BLaER1 treated with 17β-estradiol and CSF1 and Interleukin-3, amounts not matched to agents 10 nM and 100 nM (cell line): ENCODE measurements at regions not wholly inside any gene's neighbourhood (a gene's known extent, or its start where the extent isn't known, plus 50 kb on each side); places are given as distances from the start of the nearest gene placed in this dataset.

ENCODE experiments used
- H3K27ac ChIP-seq, 11 experiments: shearing (Covaris generic); formaldehyde crosslinking; 2 replicates each; pipeline ENCODE4 v1.8.1; 2022
- H3K27me3 ChIP-seq, 11 experiments: shearing (Covaris generic); formaldehyde crosslinking; 2 replicates each; pipeline ENCODE4 v1.8.1; 2022
- H3K36me3 ChIP-seq, 11 experiments: shearing (Covaris generic); formaldehyde crosslinking; 2 replicates each; pipeline ENCODE4 v1.8.1; 2022
- H3K4me1 ChIP-seq, 10 experiments: shearing (Covaris generic); formaldehyde crosslinking; 2 replicates each; pipeline ENCODE4 v1.8.1; 2022
- H3K4me2 ChIP-seq, 11 experiments: shearing (Covaris generic); formaldehyde crosslinking; 2 replicates each; pipeline ENCODE4 v1.8.1; 2022
- H3K4me3 ChIP-seq, 10 experiments: shearing (Covaris generic); formaldehyde crosslinking; 2 replicates each; pipeline ENCODE4 v1.8.1; 2022
- H3K9ac ChIP-seq, 11 experiments: shearing (Covaris generic); formaldehyde crosslinking; 2 replicates each; pipeline ENCODE4 v1.8.1; 2022
- H3K9me3 ChIP-seq, 11 experiments: shearing (Covaris generic); formaldehyde crosslinking; replicated peaks in 1 of 11; 2 replicates each; pipeline ENCODE4 v1.8.1; 2022
- H4K20me1 ChIP-seq, 11 experiments: shearing (Covaris generic); formaldehyde crosslinking; 2 replicates each; pipeline ENCODE4 v1.8.1; 2022
- Cebpa-rat ChIP-seq, 11 experiments: shearing (Covaris generic); IDR thresholded peaks; 2 replicates each; pipeline ENCODE4 v1.8.1; 2022

DNA sequence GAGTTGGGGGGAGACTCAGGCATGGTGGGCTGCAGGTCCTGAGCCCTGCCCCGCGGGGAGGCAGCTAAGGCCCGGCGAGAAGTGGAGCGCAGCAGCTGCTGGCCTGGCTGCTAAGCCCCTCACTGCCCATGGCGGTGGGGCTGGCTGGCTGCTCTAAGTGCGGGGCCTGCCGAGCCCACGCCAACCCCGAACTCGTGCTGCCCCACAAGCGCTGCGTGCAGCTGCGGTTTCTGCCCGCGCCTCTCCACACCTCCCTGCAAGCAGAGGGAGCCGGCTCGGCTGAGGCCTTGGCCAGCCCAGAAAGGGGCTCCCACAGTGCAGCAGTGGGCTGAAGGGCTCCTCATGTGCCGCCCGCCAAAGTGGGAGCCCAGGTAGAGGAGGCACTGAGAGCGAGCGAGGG lies 1355.1 kb upstream of the WWC1 start:
- H3K27me3 ChIP-seq, result no peaks in the 10 kb centered on the region
- H3K9me3 ChIP-seq, result peaks cover 8 to 21% (median 14%) of the 10 kb centered on the region in 11 experiments; a peak in 19 of 22 replicates
- no peaks in the 10 kb centered on the region; a peak in 1 of 22 replicates for H4K20me1 ChIP-seq
- no peak overlapping the region for H3K4me2 ChIP-seq
- no peak overlapping the region for H3K27ac ChIP-seq
- H3K4me1 ChIP-seq, result peaks cover 7 to 14% (median 12%) of the 10 kb centered on the region in 10 experiments; a peak in 15 of 20 replicates
- H3K9ac ChIP-seq, result no peak overlapping the region
- H3K4me3 ChIP-seq, result no peak overlapping the region
- TF ChIP-seq Cebpa-rat (IDR thresholded peaks at IDR 0.05), result no peak
- H3K36me3 ChIP-seq, result no peaks in the 10 kb centered on the region

DNA sequence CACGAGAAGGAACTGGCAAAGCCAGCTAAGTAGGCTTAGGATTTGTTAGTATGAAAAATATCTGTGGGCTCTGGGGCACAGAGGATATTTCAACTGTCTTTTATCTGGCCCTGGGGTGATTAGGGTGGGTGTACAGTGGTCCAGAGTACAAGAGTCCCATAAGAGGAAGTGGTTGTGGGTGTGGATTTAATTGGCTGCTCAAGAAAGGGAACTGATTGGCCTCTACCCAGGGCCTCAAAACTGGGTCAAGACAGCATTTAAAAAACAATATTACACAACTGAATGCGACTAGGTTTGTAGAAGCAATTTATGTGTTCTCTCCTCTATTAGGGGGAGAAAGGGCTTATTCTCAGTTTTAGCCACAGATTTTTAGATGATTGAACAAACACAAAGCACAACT lies 1353.4 kb upstream of the WWC1 start:
- no peak overlapping the region for H3K27ac ChIP-seq
- no peak overlapping the region for H3K4me3 ChIP-seq
- 0 out of 22 replicates have a peak, but pooled peaks of 1 of the 11 experiments have one; percentile 15 for TF ChIP-seq Cebpa-rat (IDR thresholded peaks at IDR 0.05)
- H3K27me3 ChIP-seq, result no peaks in the 10 kb centered on the region
- H3K36me3 ChIP-seq, result no peaks in the 10 kb centered on the region
- peak overlapping the region in 10 of 11 experiments; percentile 2 to 52 (median 32); a peak in 14 of 22 replicates for H3K4me2 ChIP-seq
- peaks cover 7 to 14% (median 12%) of the 10 kb centered on the region in 10 experiments; a peak in 15 of 20 replicates for H3K4me1 ChIP-seq
- no peaks in the 10 kb centered on the region; a peak in 1 of 22 replicates for H4K20me1 ChIP-seq
- peaks cover 17 to 30% (median 24%) of the 10 kb centered on the region in 11 experiments for H3K9me3 ChIP-seq
- no peak overlapping the region for H3K9ac ChIP-seq

DNA sequence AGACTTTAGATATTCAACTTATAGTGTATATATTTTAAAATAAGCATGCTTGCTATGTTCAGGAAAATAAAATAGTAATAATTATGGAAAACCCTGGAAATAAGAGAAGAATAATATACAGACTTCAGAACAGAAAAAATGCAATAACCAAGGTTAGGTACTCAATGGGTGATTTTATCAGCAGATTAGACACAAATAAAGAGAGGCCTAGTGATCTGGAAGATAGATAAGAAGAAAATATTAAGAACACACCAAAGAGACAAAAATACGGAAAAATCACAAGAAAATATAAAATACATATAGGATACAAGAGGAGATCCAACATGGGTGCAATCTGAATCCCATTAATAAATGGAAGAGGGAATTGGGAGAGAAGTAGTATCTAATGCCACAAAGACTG lies 1348.5 kb upstream of the WWC1 start:
- peaks cover 18 to 26% (median 22%) of the 10 kb centered on the region in 11 experiments; a peak in 21 of 22 replicates for H3K9me3 ChIP-seq
- no peaks in the 10 kb centered on the region for H4K20me1 ChIP-seq
- no peak overlapping the region for H3K27ac ChIP-seq
- H3K36me3 ChIP-seq, result no peaks in the 10 kb centered on the region
- H3K4me1 ChIP-seq, result peaks cover 6 to 10% (median 9%) of the 10 kb centered on the region in 10 experiments; a peak in 15 of 20 replicates
- H3K27me3 ChIP-seq, result no peaks in the 10 kb centered on the region
- no peak overlapping the region for H3K4me2 ChIP-seq
- TF ChIP-seq Cebpa-rat (IDR thresholded peaks at IDR 0.05), result no peak
- H3K9ac ChIP-seq, result no peak overlapping the region
- no peak overlapping the region for H3K4me3 ChIP-seq

GRCh38 chr5:166947045-166947444 lies 1344.4 kb upstream of the WWC1 start:
- Histone ChIP-seq H4K20me1 (no peaks in the 10 kb centered on the region), H3K27ac (no peak overlapping the region), H3K4me1 (no peaks in the 10 kb centered on the region), H3K4me3 (no peak overlapping the region), H3K27me3 (no peaks in the 10 kb centered on the region), H3K36me3 (no peaks in the 10 kb centered on the region), H3K9ac (no peak overlapping the region), H3K9me3 (peaks cover 17 to 23% (median 22%) of the 10 kb centered on the region in 11 experiments; a peak in 21 of 22 replicates), H3K4me2 (no peak overlapping the region)
- no peak for TF ChIP-seq Cebpa-rat (IDR thresholded peaks at IDR 0.05)

- Histone ChIP-seq H3K9ac (no peak overlapping the region), H3K36me3 (no peaks in the 10 kb centered on the region), H3K4me1 (no peaks in the 10 kb centered on the region), H3K4me2 (no peak overlapping the region), H3K9me3 (peaks cover 2 to 8% (median 6%) of the 10 kb centered on the region in 11 experiments; a peak in 18 of 22 replicates), H3K27ac (no peak overlapping the region), H3K27me3 (no peaks in the 10 kb centered on the region), H3K4me3 (no peak overlapping the region), H4K20me1 (no peaks in the 10 kb centered on the region)
- no peak for TF ChIP-seq Cebpa-rat (IDR thresholded peaks at IDR 0.05)
Observed at GRCh38 chr5:166948679-166949078, 1342.8 kb upstream of the WWC1 start.

GRCh38 chr5:166952048-166952447 lies 1339.4 kb upstream of the WWC1 start:
- Histone ChIP-seq H3K4me2 (no peak overlapping the region), H4K20me1 (no peaks in the 10 kb centered on the region), H3K27ac (no peak overlapping the region), H3K9me3 (no peaks in the 10 kb centered on the region), H3K4me3 (no peak overlapping the region), H3K4me1 (no peaks in the 10 kb centered on the region), H3K36me3 (no peaks in the 10 kb centered on the region), H3K9ac (no peak overlapping the region), H3K27me3 (no peaks in the 10 kb centered on the region)
- no peak for TF ChIP-seq Cebpa-rat (IDR thresholded peaks at IDR 0.05)

GRCh38 chr5:166957782-166958181 lies 1333.7 kb upstream of the WWC1 start:
- H3K4me1 ChIP-seq, result no peaks in the 10 kb centered on the region
- no peak overlapping the region for H3K27ac ChIP-seq
- no peak overlapping the region for H3K4me3 ChIP-seq
- H3K36me3 ChIP-seq, result no peaks in the 10 kb centered on the region
- no peaks in the 10 kb centered on the region for H3K27me3 ChIP-seq
- no peak for TF ChIP-seq Cebpa-rat (IDR thresholded peaks at IDR 0.05)
- no peak overlapping the region for H3K4me2 ChIP-seq
- no peaks in the 10 kb centered on the region for H3K9me3 ChIP-seq
- no peak overlapping the region for H3K9ac ChIP-seq
- H4K20me1 ChIP-seq, result no peaks in the 10 kb centered on the region

GRCh38 chr5:166959766-166960165 lies 1331.7 kb upstream of the WWC1 start:
- no peaks in the 10 kb centered on the region for H3K4me1 ChIP-seq
- TF ChIP-seq Cebpa-rat (IDR thresholded peaks at IDR 0.05), result no peak
- H3K27ac ChIP-seq, result no peak overlapping the region
- no peaks in the 10 kb centered on the region for H3K27me3 ChIP-seq
- no peaks in the 10 kb centered on the region for H4K20me1 ChIP-seq
- H3K9me3 ChIP-seq, result no peaks in the 10 kb centered on the region
- no peaks in the 10 kb centered on the region for H3K36me3 ChIP-seq
- H3K9ac ChIP-seq, result no peak overlapping the region
- H3K4me3 ChIP-seq, result no peak overlapping the region
- H3K4me2 ChIP-seq, result no peak overlapping the region

DNA sequence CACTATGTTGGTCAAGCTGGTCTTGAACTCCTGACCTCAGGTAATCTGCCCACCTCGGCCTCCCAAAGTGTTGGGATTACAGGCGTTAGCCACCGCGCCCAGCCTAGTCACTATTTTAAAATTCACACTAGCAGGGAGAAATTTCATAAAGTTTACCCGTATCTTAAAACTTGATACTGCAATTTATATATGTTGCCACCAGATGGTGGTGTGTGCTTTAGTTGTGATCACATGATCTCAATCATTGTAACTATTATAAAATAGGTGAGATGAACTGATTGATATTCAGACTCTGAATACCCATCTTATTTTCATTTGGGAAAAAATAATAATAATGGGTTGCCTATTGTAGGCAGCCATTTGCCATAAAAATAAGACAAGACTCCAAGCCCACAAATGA lies 1330.4 kb upstream of the WWC1 start:
- no peak for TF ChIP-seq Cebpa-rat (IDR thresholded peaks at IDR 0.05)

DNA sequence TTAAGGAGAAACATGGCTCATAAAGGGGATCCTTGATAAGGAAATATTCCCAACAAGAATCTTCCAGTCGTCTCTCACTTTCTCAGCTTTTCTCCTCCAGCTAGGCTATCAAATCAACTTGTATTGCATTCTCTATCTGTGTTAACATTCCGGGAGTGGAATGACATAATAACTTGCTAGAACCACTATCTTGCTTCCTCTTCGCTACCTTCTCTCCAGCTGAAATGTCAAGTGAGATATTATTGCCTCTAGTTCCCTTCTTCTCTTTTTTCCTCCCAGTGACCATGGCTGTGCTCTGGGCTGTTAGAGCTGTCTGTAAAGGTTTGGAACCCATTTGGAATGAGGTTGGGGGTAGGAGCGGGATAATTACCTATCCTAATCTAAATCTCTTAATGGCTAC lies 1329.5 kb upstream of the WWC1 start:
- no peaks in the 10 kb centered on the region for H4K20me1 ChIP-seq
- H3K36me3 ChIP-seq, result no peaks in the 10 kb centered on the region
- H3K27me3 ChIP-seq, result no peaks in the 10 kb centered on the region
- no peak overlapping the region for H3K9ac ChIP-seq
- H3K9me3 ChIP-seq, result no peaks in the 10 kb centered on the region
- H3K27ac ChIP-seq, result no peak overlapping the region
- H3K4me2 ChIP-seq, result no peak overlapping the region
- TF ChIP-seq Cebpa-rat (IDR thresholded peaks at IDR 0.05), result no peak
- H3K4me1 ChIP-seq, result no peaks in the 10 kb centered on the region
- H3K4me3 ChIP-seq, result no peak overlapping the region

More for the DNA sequence above, 1330.4 kb upstream of the WWC1 start:
- Histone ChIP-seq H3K4me1 (no peaks in the 10 kb centered on the region), H3K27me3 (no peaks in the 10 kb centered on the region), H3K9ac (no peak overlapping the region), H3K27ac (no peak overlapping the region), H3K4me3 (no peak overlapping the region), H3K9me3 (no peaks in the 10 kb centered on the region), H4K20me1 (no peaks in the 10 kb centered on the region), H3K36me3 (no peaks in the 10 kb centered on the region), H3K4me2 (no peak overlapping the region)
